ENCODE measurements at regions not wholly inside any gene's neighbourhood (a gene's known extent, or its start where the extent isn't known, plus 50 kb on each side); places are given as distances from the start of the nearest gene placed in this dataset.

- TF ChIP-seq FOXM1 (IDR thresholded peaks at IDR 0.05; ENCODE audit: borderline replicate concordance, low read depth) (no peak), RAD21 (IDR thresholded peaks at IDR 0.05; ENCODE audit: low read depth) (no peak), EP300 (IDR thresholded peaks at IDR 0.05; ENCODE audit: borderline replicate concordance) (no peak), TAF1 (IDR thresholded peaks at IDR 0.05; ENCODE audit: low read depth) (no peak), ZBTB7A (IDR thresholded peaks at IDR 0.05; ENCODE audit: low read depth) (no peak), NFIC (IDR thresholded peaks at IDR 0.05) (no peak)
These were observed 184.0 kb downstream of the PCDH7 start for GRCh38 chr4:30904215-30904555.
